ENCODE measurements at regions not wholly inside any gene's neighbourhood (a gene's known extent, or its start where the extent isn't known, plus 50 kb on each side); places are given as distances from the start of the nearest gene placed in this dataset.

- TF ChIP-seq CTCF (IDR thresholded peaks at IDR 0.05; ENCODE audit: low read depth, low read length), result no peak
- DNase-seq, result no peak
- Histone ChIP-seq H3K27me3 (ENCODE audit: insufficient read depth, low read depth, severe bottlenecking) (no peaks in the 10 kb centered on the region), H3K9me3 (ENCODE audit: severe bottlenecking) (peaks cover 5% of the 10 kb centered on the region), H3K27ac (no peak overlapping the region), H3K4me3 (ENCODE audit: low read depth, low read length) (no peak overlapping the region), H3K36me3 (no peaks in the 10 kb centered on the region)
Observed at GRCh38 chr20:60637801-60638200, 614.3 kb upstream of the CDH4 start.

- no peak overlapping the region for H3K27ac ChIP-seq
- no peak for DNase-seq
- no peaks in the 10 kb centered on the region for H3K27me3 ChIP-seq (ENCODE audit: insufficient read depth, low read depth, severe bottlenecking)
- H3K36me3 ChIP-seq, result no peaks in the 10 kb centered on the region
- TF ChIP-seq CTCF (IDR thresholded peaks at IDR 0.05; ENCODE audit: low read depth, low read length), result no peak
- H3K9me3 ChIP-seq (ENCODE audit: severe bottlenecking), result peaks cover 5% of the 10 kb centered on the region
- no peak overlapping the region for H3K4me3 ChIP-seq (ENCODE audit: low read depth, low read length)
Observed at GRCh38 chr20:60638430-60639098, 613.5 kb upstream of the CDH4 start.

GRCh38 chr20:60641879-60642447, 610.1 kb upstream of the CDH4 start:
- no peak for TF ChIP-seq CTCF (IDR thresholded peaks at IDR 0.05; ENCODE audit: low read depth, low read length)
- Histone ChIP-seq H3K36me3 (no peaks in the 10 kb centered on the region), H3K27ac (no peak overlapping the region), H3K4me3 (ENCODE audit: low read depth, low read length) (no peak overlapping the region), H3K27me3 (ENCODE audit: insufficient read depth, low read depth, severe bottlenecking) (no peaks in the 10 kb centered on the region), H3K9me3 (ENCODE audit: severe bottlenecking) (no peaks in the 10 kb centered on the region)
- no peak for DNase-seq

GRCh38 chr20:60642541-60642940, 609.5 kb upstream of the CDH4 start:
- H3K9me3 ChIP-seq (ENCODE audit: severe bottlenecking), result no peaks in the 10 kb centered on the region
- no peak overlapping the region for H3K4me3 ChIP-seq (ENCODE audit: low read depth, low read length)
- no peak for TF ChIP-seq CTCF (IDR thresholded peaks at IDR 0.05; ENCODE audit: low read depth, low read length)
- DNase-seq, result no peak
- H3K27me3 ChIP-seq (ENCODE audit: insufficient read depth, low read depth, severe bottlenecking), result no peaks in the 10 kb centered on the region
- no peaks in the 10 kb centered on the region for H3K36me3 ChIP-seq
- no peak overlapping the region for H3K27ac ChIP-seq

GRCh38 chr20:60648556-60648955, 603.5 kb upstream of the CDH4 start:
- H3K9me3 ChIP-seq (ENCODE audit: severe bottlenecking), result no peaks in the 10 kb centered on the region
- no peaks in the 10 kb centered on the region for H3K36me3 ChIP-seq
- H3K27me3 ChIP-seq (ENCODE audit: insufficient read depth, low read depth, severe bottlenecking), result no peaks in the 10 kb centered on the region
- no peak for TF ChIP-seq CTCF (IDR thresholded peaks at IDR 0.05; ENCODE audit: low read depth, low read length)
- no peak overlapping the region for H3K27ac ChIP-seq
- no peak overlapping the region for H3K4me3 ChIP-seq (ENCODE audit: low read depth, low read length)
- DNase-seq, result no peak

- H3K27ac ChIP-seq, result no peak overlapping the region
- no peak for DNase-seq
- no peaks in the 10 kb centered on the region for H3K27me3 ChIP-seq (ENCODE audit: insufficient read depth, low read depth, severe bottlenecking)
- H3K36me3 ChIP-seq, result no peaks in the 10 kb centered on the region
- no peaks in the 10 kb centered on the region for H3K9me3 ChIP-seq (ENCODE audit: severe bottlenecking)
- TF ChIP-seq CTCF (IDR thresholded peaks at IDR 0.05; ENCODE audit: low read depth, low read length), result no peak
- H3K4me3 ChIP-seq (ENCODE audit: low read depth, low read length), result no peak overlapping the region
Observed at GRCh38 chr20:60649541-60649940, 602.5 kb upstream of the CDH4 start.

Measured in WERI-Rb-1 (cell line).